NOMO-1 treated with dmso at 0.1 percent for 144 hours (cell line): ENCODE measurements at regions not wholly inside any gene's neighbourhood (a gene's known extent, or its start where the extent isn't known, plus 50 kb on each side); places are given as distances from the start of the nearest gene placed in this dataset.

Experiments used
- DNase-seq: peaks from one replicate; lab custom pipeline; 2025; ENCODE audit not compliant: unreplicated experiment; lab: John Stamatoyannopoulos, UW

DNA sequence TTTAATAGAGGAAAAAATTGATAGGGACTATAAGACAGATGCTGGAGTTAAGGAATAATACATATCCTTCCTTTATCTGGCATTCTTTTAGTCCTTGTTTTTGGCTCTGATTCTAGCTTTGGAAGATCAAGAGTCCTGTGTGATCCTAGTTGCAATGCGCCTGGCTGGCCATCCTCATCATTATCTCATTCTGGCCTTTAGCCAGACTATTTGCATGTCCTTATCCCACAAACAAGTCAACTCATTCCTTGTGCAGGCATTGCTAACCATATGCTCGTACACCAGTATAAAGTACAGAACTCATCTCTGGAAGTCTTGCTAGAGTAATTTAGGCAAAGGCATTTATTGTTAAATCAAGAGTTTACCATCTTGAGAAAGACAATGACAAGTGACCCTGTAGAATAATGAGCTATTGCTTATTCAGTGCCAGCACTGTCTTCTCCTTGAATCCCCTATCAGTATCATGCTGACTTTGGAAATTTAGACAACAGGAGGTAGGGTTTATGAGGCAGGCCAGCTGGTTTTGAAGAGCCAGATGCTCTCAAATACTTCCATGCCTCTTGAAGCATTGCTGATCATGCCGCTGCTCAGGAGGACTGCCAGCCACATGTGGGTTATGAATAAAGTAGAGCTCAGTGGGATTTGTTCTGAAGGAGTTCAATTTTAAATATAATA, 1730.3 kb upstream of the TENM3 start:
- DNase-seq: no peak

DNA sequence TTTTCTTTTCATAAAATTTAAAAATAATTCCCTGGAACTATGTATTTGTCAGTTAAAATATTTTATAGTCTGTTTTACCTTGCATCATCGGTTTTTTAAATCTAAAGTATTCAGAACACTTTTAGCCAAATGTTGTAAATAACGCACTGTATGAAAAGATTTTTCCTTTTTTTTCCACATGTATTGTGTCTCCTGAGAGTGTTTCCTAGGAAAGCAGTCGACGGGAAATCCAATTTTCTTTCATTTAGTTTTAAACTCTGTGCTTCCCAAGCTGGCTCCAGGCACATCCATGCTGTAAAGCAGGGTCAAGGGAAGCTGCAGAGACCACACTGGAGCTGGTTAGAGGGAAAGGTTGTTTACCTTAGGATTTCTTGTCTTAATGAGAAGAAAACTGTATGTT, 1724.3 kb upstream of the TENM3 start:
- DNase-seq: no peak

DNA sequence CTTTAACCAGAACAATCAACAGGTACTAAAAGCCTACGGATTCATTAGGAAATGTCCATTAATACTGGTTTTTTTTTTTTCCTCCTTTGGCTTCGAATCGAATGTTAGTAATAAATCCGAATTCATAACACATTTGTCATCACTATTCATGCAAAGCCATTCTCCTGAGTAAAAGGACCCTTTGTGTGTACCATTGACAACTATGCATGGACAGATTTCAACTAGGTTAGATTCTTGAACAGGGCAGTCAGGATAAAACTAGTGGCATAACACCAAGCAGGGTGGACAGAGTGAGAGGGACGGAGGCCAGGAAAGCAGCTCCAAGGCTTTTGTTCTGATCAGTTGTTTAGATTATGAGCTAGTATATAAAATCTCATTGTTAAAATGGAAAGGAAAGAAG, 1722.0 kb upstream of the TENM3 start:
- DNase-seq: no peak

DNA sequence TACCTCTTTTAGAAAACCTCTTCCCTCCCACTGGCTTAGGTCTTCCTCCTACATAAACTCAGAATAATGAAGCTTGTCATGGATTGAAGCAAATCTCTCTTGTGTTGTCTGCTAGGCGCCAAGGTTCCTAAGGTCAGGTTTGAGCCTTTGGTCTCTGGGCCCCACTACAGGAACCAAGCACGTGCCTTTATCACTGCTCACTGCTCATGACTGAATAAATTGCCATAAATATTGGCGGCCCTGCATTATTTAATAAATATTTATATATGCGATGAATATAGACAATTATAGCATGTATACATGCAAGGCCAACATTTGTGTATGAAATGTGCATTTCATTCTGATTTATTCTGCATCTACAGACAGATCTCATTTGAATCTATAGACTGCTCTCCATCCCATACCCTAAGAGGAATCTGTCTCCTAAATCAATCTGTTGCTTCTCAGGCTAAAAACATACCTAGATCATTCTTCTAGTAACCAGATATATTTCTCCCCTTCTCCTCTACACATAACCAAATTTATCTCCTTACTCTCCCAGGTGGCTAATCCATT, 1717.6 kb upstream of the TENM3 start:
- DNase-seq: no peak

DNA sequence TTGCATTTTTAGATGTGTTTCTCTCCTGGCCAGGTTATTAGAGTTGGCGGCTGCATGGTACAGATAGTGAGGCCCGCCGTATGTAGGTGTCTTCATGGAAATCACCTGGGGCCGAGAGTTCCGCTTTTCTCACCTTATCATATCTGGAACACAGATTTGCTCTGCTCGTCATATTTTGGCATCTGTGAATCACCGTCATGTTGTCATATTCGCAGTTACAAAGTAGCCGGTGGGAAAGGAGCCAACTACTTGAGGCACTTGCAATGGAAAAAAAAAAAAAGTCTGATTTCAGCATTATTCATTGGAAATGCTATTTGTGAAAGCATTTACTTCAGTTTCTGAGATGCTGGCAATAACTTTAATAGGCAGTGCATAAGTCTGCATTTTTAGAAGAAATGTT, 1715.2 kb upstream of the TENM3 start:
- DNase-seq: no peak

DNA sequence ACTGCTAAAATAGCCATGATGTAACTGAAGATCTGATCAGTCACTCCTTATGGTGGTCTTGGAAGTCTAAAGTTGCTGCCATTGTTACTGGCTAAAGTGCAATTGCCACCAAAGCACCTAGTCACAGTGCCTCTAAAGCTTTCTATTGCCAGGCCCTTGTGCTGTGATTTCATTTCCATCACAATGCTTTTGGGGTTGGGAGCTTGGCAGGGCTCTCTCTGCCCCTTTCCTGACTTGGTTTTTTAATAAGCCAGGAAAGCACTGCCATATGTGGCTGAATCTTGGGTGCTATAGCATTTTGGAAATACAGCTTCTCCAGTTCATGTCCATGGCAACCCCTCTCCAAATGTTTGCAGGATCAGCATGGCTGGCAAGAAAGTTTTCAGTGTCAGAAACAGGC, 1712.4 kb upstream of the TENM3 start:
- no peak for DNase-seq

DNA sequence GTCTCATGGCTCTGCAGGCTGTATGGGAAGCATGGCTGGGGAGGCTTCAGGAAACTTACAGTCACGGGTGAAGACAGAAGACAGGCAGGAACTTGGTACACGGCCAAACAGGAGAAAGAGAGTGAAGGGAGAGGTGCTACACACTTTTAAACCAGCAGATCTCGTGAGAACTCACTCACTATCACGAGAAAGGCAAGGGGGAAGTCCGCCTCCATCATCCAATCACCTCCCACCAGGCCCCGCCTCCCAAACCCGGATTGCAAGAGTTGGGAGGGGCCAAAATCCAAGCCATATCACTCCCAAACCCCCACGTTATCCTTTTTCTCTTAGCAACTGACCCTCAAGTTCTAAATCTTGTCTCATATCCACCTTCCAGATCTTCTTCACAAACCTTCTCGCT, 1710.5 kb upstream of the TENM3 start:
- DNase-seq: no peak

DNA sequence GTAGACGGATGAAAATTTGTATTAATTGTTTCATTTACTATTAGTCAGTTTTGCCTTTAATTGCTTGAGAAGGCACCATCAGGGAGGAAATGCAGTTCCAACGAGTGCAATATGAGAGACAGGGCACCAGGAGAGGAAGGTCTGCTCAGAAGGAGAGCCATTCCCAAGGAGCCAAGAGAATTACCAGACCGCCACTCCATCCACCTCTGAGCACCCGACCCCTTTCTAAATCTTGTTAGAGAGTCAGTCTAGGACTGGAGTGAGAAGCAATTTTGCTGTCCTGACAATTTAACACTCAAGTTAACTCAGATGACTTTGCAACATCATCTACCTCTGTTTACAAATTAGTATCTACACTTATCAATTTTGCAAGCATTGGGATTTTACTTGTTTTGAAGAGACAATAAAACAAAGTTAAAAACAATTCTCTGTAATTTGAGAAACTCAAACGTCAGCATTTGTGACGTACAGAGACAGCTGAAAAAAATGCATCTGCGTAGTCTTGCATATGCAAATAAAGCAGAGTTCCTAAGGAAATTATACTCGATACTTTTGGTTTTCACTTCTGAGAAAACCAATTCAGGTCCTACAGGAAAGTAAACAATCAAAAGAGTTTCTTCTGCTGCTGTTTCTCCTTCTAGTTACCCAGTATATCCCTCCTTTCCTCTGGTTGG, 1704.7 kb upstream of the TENM3 start:
- DNase-seq: no peak

DNA sequence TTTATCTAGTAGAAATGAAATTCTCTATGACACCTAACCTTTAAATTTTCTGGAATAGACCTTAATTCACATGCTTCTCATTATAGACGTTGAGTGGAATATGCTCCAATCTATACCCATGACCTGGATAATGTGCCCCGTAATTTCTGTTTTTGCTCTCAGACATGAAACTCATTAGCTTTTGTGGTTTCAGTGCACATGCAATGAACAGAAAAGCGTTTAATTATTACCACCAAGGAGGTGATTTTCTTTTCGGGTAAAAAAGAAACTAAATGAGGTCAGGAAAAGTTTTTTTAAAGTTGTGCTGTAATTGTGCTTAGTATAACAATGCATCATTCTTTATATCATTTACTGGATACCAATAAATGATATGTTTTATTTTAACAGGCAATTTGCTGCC, 1703.9 kb upstream of the TENM3 start:
- no peak for DNase-seq

DNA sequence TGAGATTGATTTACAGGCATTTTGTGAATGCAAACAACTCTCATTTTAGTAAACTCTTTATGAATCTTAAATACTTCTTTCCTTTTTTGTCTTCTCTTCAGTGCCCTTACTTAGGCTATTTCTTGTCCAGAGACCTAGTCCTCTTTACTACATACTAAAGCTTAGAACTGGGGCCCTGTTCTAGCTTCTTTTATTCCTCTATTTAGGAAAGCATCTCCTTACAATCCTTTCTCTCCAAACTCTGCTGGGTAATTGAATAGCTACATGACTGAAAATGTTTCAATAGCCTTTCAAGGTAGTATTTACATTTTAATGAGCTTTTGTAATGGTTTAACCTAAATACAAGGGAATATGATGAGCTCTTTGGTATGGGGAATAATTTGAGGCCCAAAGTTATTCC, 1701.5 kb upstream of the TENM3 start:
- DNase-seq: no peak

DNA sequence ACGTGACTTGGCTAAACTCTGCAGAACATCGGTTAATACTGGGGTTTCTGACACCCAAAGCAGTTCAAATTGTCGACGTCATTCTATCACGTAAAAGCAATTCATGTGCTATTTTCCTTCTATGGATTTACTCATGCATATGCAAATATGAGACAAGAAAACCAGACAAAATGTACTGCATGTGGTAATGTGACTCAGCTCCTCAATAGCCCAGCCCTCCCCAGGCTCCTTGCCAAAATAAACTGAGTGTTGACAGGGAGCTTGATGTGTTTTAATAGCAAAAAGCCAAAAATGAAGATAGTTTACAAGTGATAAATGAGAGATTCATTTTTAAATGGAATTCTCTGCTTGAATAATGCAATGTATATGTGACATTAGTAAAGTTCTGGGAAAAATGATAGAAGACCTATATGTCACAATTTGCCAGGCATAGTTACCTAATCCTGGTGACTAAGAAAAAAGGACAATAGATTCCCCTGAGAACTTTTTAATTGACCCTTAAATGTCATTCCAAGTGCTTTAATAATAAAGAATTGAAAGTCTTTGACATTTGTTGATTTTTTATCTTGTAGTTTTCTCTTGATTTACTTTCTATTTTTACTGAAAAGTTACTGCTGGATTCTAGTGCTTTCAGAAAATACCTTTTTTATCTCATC, 1700.6 kb upstream of the TENM3 start:
- DNase-seq: no peak

DNA sequence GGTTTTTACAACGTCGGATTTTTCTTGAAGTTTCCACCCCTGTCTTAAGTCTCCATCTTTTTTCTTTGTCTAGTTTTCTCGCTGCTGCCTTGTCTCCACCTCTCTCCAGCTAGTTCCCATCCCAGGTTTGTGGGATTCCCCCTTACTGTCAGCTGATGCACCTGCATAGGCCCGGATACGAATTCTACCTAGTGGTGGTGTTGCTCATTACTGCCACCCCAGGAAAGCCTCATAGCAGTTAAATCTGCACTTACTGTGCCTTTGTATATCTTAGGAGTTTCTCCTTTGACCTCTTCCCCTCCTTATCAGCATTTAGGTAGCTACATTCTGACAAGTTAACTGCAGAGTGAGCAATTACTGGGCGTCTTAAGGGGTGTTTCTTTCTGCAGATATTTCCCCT, 1693.1 kb upstream of the TENM3 start:
- DNase-seq: no peak

DNA sequence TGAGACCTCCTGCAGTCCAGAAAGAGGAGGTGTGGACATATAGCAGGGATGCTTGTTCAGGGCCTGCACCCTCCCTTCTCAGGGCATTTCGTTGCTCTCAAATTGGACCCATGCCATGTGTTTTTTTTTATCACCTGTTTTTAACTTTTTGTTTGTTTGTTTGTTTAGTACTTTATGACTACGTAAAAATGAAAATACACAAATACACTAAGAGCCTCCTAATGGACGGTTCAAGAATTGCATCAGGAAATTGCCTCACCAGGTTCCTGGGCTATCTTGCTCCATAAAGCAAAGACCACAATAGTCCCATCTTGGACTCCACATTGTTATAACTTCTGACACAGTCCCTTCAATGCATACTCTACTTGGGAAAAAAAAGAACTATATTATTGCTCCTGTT, 1685.9 kb upstream of the TENM3 start:
- no peak for DNase-seq

DNA sequence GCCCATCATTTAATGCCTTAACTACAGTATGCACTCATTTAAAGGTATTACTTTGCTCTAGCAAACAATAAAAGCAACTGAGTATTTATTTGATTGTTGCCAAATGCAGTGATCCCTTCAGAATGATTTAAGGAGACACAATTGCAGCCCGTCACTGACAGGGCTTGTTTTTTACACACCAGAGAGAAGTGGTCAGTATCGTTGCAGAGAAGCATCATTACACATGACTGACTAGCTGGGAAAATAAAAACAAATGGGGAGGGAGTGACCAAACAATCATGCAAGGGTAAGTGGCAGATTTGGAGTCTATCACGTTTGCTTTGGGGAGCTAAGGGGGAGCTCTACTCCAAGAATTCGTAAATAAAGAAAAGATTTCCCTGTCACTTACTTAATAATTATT, 1685.3 kb upstream of the TENM3 start:
- DNase-seq: no peak

DNA sequence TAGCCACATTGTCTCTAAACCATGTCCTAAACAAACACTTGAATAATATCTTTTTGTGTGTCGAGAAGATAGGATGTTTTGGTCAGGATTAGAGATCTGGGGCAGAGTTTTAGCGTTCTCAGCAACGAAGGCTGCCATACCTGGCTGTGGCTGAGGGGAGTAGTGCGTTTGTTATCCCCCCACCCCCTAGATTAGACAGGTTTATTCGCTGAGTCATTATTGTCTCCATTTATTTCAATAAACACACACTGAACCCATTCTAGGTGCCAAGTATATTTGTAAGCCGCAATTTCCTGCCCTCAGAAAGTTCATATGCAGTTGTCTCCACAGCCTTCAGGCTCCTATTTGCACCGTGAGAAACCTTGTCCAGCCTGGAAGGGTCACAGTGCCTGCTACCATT, 1684.8 kb upstream of the TENM3 start:
- DNase-seq: no peak

DNA sequence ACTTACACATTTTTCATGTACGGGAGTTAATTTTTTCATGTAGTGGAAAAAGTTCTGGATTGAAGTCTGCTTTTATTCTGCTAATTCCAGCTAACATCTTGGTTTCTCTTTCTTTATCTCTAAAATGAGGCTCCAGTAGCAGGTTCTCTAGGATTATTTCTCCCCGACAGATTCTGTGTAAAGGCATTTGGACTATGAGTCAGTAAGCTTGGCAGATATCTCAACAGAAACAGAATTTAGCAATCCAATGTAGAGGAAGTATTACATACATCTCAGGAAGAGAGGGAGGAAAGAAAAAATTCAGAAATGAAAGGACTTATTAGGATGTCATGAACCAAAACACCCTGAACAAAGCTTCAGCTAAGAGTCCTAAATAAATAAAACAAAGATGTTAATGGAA, 1682.3 kb upstream of the TENM3 start:
- peak; percentile 3 for DNase-seq

DNA sequence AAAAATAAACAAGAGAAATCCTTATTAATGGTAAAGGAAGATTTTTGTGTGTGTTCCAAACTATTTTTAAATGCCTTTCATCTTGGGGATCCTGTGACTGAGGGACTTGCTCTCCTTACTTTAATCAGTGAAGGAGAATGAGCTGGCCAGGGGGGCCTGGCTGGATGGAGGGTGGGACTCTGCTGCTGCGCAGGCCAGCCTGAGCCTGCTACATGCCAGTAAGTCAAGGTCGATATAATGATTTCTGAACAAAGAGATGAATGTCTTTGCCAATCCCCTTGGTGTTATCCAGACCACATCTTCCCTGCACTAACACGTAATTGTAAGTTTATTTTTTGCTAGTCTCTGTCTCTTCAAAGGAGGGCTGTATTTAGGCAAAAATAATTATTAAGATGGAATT, 1679.2 kb upstream of the TENM3 start:
- DNase-seq: no peak

DNA sequence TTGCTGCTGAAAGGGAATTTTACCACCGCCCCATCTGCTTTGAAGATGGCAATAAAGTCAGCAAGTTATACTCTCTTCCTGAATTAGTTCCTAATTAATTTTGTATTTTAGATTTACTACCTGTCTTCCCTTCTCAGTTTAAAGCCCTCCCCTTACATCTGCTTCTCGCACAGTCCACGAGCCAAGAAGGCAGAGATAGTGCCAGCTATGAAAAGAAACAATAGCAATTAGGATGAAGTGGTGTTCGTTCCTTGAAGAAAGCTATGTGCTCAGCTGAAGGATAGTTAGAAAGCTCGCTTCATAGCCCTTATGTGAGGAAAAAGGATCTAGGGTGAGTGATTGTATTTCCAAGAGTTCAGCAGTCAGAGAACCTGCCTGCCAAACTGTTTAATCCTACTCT, 1678.8 kb upstream of the TENM3 start:
- DNase-seq: no peak

DNA sequence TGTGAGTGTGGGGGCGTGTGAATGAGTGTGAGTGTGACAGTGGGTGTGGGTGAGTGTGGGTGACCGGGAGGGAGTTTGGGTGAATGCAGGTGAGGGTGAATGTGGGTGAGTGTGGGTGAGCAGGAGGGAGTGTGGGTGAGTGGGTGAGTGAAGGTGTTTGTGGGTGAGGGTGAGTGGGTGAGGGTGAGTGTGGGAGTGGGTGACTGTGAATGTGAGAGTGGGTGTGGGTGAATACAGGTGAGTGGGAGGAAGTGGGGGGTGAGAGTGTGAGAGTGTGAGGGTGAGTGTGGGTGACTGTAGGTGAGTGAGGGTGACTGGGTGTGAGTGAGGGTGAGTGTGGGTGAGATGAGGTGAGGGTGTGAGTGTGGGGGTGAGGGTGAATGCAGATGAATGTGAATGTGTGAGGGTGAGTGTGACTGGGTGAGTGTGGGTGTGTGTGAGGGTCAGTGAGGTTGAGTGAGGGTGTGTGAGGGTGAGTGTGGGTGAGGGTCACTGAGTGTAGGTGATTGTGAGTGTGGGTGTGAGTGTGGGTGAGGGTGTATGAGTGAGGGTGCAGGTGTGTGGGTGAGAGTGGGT, 1677.3 kb upstream of the TENM3 start:
- no peak for DNase-seq

DNA sequence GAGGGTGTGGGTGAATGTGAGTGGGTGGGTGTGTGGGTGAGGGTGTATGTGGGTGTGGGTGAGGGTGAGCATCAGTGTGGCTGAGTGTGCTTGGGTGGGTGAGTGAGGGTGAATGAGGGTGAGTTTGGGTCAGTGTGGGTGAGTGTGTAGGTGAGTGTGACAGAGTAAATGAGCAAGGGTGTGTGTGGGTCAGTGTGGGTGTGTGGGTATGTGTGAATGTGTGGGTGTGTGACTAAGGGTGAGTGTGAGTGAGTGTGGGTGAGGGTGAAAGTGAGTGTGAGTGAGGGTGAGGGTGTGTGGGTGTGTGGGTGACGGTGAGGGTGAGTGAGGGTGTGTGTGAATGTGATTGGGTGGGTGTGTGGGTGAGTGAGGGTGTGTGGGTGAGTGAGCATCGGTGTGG, 1676.7 kb upstream of the TENM3 start:
- DNase-seq: no peak

DNA sequence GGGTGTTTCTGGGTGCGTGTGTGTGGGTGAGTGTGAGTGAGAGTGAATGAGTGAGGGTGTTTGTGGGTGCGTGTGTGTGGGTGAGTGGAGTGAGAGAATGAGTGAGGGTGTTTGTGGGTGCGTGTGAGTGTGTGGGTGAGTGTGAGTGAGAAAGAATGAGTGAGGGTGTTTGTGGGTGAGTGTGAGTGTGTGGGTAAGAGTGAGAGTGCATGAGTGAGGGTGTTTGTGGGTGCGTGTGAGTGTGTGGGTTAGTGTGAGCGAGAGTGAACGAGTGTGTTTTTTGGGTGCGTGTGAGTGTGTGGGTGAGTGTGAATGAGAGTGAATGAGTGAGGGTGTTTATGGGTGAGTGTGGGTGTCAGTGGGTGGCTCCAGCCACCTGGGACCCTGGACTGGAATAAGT, 1676.1 kb upstream of the TENM3 start:
- no peak for DNase-seq

DNA sequence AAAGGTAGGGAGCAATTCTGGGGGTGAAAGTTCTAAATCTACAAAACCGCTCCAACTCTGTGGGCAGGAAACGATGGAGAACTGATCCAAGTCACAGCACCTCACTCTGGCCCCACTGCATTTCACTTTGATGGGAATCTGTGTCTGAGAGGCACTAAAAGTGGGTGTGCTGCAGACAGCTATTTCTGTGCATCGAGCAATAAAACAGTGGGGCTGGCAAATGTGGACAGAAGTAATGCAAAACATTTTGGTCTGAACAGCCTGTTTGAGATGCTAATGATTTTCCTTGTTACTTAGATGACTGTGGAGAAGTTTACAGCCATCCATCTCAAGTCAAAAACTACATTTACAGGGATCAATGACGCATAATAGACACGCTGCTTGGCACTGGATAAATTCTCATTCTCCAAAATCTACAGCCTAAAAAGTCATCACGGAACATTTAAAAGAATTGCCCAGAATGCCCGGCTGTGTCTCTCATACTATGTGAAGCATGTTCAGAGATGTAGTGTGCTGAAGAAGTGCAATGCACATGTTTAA, 1671.6 kb upstream of the TENM3 start:
- DNase-seq: no peak
